ENCODE measurements at regions not wholly inside any gene's neighbourhood (a gene's known extent, or its start where the extent isn't known, plus 50 kb on each side); places are given as distances from the start of the nearest gene placed in this dataset.
A peak's percentile ranks its signal among the peaks of the same experiment; 100 is the strongest.

GRCh38 chr6:164528539-164528938 is 780.9 kb downstream of the C6orf118 start:
- Histone ChIP-seq H3K4me3 (ENCODE audit: low read depth, low read length) (no peak overlapping the region), H3K36me3 (ENCODE audit: control insufficient read depth, insufficient read depth, low read length) (no peaks in the 10 kb centered on the region), H3K9me3 (ENCODE audit: control insufficient read depth, insufficient read depth, low read depth, low read length) (peaks cover 28% of the 10 kb centered on the region), H3K4me1 (ENCODE audit: control insufficient read depth, insufficient read depth, low read length) (no peaks in the 10 kb centered on the region), H3K27me3 (ENCODE audit: control insufficient read depth, insufficient read depth, low read length) (no peaks in the 10 kb centered on the region), H3K9ac (ENCODE audit: low read length) (no peak overlapping the region), H3K27ac (ENCODE audit: low read depth, low read length) (no peak overlapping the region)

DNA sequence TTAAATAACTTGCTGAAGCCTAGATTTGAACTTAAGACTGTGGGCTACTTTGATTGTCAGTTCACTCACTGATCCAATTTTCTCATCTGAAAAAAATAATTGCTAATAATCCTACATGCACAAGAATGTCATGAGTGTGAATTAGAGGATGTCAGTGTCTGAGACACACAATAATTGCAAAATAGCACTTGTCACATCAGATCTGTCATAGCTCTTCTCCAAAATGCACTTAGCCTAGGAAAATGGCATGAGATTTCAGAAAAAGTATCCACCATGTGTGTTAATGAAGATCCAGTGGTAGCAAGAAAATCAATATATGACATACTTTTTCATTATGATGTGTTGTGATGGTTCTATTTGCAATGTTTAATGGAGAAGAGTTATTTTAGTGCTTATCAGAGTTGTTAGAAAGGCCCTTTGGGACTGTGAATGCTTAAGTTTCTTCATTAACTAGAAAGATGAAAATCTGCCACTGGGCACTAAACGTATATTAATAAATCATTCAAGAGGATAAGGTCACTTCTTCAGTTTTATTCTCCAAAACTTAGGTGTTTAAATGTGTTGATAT is 786.2 kb downstream of the C6orf118 start:
- Histone ChIP-seq H3K36me3 (ENCODE audit: control insufficient read depth, insufficient read depth, low read length) (no peaks in the 10 kb centered on the region), H3K27ac (ENCODE audit: low read depth, low read length) (no peak overlapping the region), H3K4me1 (ENCODE audit: control insufficient read depth, insufficient read depth, low read length) (no peaks in the 10 kb centered on the region), H3K27me3 (ENCODE audit: control insufficient read depth, insufficient read depth, low read length) (no peaks in the 10 kb centered on the region), H3K9me3 (ENCODE audit: control insufficient read depth, insufficient read depth, low read depth, low read length) (peaks cover 44% of the 10 kb centered on the region), H3K4me3 (ENCODE audit: low read depth, low read length) (no peak overlapping the region), H3K9ac (ENCODE audit: low read length) (no peak overlapping the region)

- Histone ChIP-seq H3K36me3 (ENCODE audit: control insufficient read depth, insufficient read depth, low read length) (no peaks in the 10 kb centered on the region), H3K27me3 (ENCODE audit: control insufficient read depth, insufficient read depth, low read length) (no peaks in the 10 kb centered on the region), H3K9ac (ENCODE audit: low read length) (no peak overlapping the region), H3K27ac (ENCODE audit: low read depth, low read length) (no peak overlapping the region), H3K9me3 (ENCODE audit: control insufficient read depth, insufficient read depth, low read depth, low read length) (peaks cover 32% of the 10 kb centered on the region), H3K4me1 (ENCODE audit: control insufficient read depth, insufficient read depth, low read length) (no peaks in the 10 kb centered on the region), H3K4me3 (ENCODE audit: low read depth, low read length) (no peak overlapping the region)
These were observed 788.5 kb downstream of the C6orf118 start for GRCh38 chr6:164520916-164521315.

GRCh38 chr6:164507206-164507940 is 802.0 kb downstream of the C6orf118 start:
- no peaks in the 10 kb centered on the region for H3K36me3 ChIP-seq (ENCODE audit: control insufficient read depth, insufficient read depth, low read length)
- no peak overlapping the region for H3K27ac ChIP-seq (ENCODE audit: low read depth, low read length)
- no peaks in the 10 kb centered on the region for H3K4me1 ChIP-seq (ENCODE audit: control insufficient read depth, insufficient read depth, low read length)
- no peak overlapping the region for H3K4me3 ChIP-seq (ENCODE audit: low read depth, low read length)
- no peaks in the 10 kb centered on the region for H3K9me3 ChIP-seq (ENCODE audit: control insufficient read depth, insufficient read depth, low read depth, low read length)
- H3K9ac ChIP-seq (ENCODE audit: low read length) = no peak overlapping the region
- H3K27me3 ChIP-seq (ENCODE audit: control insufficient read depth, insufficient read depth, low read length) = no peaks in the 10 kb centered on the region

DNA sequence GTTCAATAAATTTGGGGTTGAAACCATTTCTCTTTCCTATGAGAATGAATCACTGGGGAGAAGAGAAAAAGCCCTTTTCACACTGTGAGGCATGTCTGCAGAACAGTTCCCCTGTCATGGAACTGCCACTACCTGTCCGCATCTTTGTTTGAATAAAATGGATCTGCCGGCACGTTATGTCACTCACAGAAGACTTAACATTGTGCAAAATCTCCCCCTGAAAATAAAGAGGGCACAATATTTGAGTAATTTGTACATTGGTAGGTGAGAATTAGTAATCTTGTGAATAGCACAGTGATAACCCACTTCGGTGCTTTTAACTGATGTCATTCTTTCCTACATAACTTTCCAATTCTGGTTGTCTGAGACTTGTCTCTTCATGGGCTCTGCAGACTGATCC is 804.0 kb downstream of the C6orf118 start:
- H3K27me3 ChIP-seq (ENCODE audit: control insufficient read depth, insufficient read depth, low read length) = no peaks in the 10 kb centered on the region
- H3K9me3 ChIP-seq (ENCODE audit: control insufficient read depth, insufficient read depth, low read depth, low read length) = no peaks in the 10 kb centered on the region
- no peak overlapping the region for H3K9ac ChIP-seq (ENCODE audit: low read length)
- H3K4me1 ChIP-seq (ENCODE audit: control insufficient read depth, insufficient read depth, low read length) = no peaks in the 10 kb centered on the region
- H3K4me3 ChIP-seq (ENCODE audit: low read depth, low read length) = no peak overlapping the region
- no peak overlapping the region for H3K27ac ChIP-seq (ENCODE audit: low read depth, low read length)
- H3K36me3 ChIP-seq (ENCODE audit: control insufficient read depth, insufficient read depth, low read length) = no peaks in the 10 kb centered on the region

DNA sequence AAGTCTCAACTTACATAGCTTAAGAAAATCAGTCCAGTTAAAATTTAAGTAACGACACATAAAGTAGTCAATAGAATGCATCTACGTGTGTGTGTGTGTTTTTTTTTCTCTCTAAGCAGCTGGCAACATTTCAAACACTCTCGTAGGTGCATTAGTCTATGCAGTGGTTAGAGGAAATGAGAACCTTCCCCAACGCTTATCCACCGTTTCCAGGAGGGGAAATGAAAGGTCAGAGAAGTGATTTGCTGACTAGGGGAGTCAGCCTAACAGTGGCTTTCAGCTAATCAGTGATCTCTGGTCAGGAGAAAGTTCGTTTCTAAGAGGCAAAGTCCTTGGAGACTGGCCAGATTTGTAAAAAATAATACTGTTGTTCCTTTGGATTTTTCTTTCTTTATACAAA is 806.6 kb downstream of the C6orf118 start:
- Histone ChIP-seq H3K36me3 (ENCODE audit: control insufficient read depth, insufficient read depth, low read length) (no peaks in the 10 kb centered on the region), H3K4me1 (ENCODE audit: control insufficient read depth, insufficient read depth, low read length) (no peaks in the 10 kb centered on the region), H3K9ac (ENCODE audit: low read length) (no peak overlapping the region), H3K4me3 (ENCODE audit: low read depth, low read length) (no peak overlapping the region), H3K27me3 (ENCODE audit: control insufficient read depth, insufficient read depth, low read length) (no peaks in the 10 kb centered on the region), H3K9me3 (ENCODE audit: control insufficient read depth, insufficient read depth, low read depth, low read length) (no peaks in the 10 kb centered on the region), H3K27ac (ENCODE audit: low read depth, low read length) (no peak overlapping the region)

DNA sequence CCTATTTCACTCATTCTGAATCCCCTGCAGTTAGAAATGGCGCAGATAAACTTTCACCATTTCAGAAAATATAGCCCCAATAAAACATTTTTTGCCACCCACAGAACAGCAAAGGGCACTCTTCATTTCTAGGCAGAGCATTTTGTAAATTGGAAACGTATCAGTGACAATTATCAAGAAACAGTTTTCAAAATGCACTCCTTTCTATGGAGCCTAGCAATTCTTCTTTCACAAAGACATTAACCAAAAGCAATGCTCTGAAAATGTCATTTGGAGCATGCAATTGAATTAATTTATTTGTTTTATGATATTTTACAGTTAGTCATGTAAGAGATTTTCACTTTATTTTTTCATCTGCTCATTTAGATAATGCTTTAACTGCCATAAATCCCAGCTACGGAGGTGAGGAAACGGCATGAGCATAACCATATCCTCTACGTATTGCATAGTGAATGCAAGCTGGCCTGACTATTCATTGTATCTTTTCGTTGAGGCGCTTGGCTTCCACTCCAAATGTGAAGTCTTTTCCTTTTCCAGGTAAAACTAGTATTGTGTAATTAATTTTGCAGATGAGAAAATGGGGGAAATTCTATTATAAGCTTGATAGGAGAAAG is 813.4 kb downstream of the C6orf118 start:
- Histone ChIP-seq H3K4me3 (ENCODE audit: low read depth, low read length) (no peak overlapping the region), H3K9me3 (ENCODE audit: control insufficient read depth, insufficient read depth, low read depth, low read length) (peaks cover 1% of the 10 kb centered on the region), H3K9ac (ENCODE audit: low read length) (no peak overlapping the region), H3K27me3 (ENCODE audit: control insufficient read depth, insufficient read depth, low read length) (no peaks in the 10 kb centered on the region), H3K36me3 (ENCODE audit: control insufficient read depth, insufficient read depth, low read length) (no peaks in the 10 kb centered on the region), H3K4me1 (ENCODE audit: control insufficient read depth, insufficient read depth, low read length) (no peaks in the 10 kb centered on the region), H3K27ac (ENCODE audit: low read depth, low read length) (no peak overlapping the region)

GRCh38 chr6:164478426-164478825 is 831.0 kb downstream of the C6orf118 start:
- H3K27ac ChIP-seq (ENCODE audit: low read depth, low read length) = peak overlapping the region; percentile 58
- H3K4me3 ChIP-seq (ENCODE audit: low read depth, low read length) = no peak overlapping the region; the same call in 1 of the 2 replicates
- H3K36me3 ChIP-seq (ENCODE audit: control insufficient read depth, insufficient read depth, low read length) = no peaks in the 10 kb centered on the region
- no peaks in the 10 kb centered on the region for H3K27me3 ChIP-seq (ENCODE audit: control insufficient read depth, insufficient read depth, low read length)
- peaks cover 14% of the 10 kb centered on the region for H3K9me3 ChIP-seq (ENCODE audit: control insufficient read depth, insufficient read depth, low read depth, low read length)
- H3K9ac ChIP-seq (ENCODE audit: low read length) = no peak overlapping the region
- H3K4me1 ChIP-seq (ENCODE audit: control insufficient read depth, insufficient read depth, low read length) = peaks cover 14% of the 10 kb centered on the region; the same call in 1 of the 2 replicates

DNA sequence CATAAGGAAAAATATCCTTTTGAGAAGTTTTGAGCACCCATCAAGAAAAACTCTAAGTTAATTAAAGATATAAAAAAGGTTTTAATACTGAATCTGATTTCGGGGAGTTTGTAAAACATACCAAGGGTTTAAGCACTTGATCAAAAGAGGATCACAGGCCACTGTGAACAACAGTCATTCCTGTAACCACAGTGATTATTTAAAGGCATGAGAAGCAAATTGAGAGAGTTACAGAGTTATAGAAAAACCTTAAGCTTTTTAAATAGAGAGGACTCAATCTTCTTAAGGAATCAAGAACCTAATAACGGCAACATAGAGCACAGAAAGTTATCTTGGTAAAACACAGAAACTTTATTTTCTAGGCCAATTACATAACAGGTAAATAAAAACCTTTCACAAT is 831.6 kb downstream of the C6orf118 start:
- no peaks in the 10 kb centered on the region for H3K36me3 ChIP-seq (ENCODE audit: control insufficient read depth, insufficient read depth, low read length)
- H3K27me3 ChIP-seq (ENCODE audit: control insufficient read depth, insufficient read depth, low read length) = no peaks in the 10 kb centered on the region
- H3K9ac ChIP-seq (ENCODE audit: low read length) = no peak overlapping the region
- no peak overlapping the region for H3K4me3 ChIP-seq (ENCODE audit: low read depth, low read length)
- H3K9me3 ChIP-seq (ENCODE audit: control insufficient read depth, insufficient read depth, low read depth, low read length) = peaks cover 8% of the 10 kb centered on the region
- H3K4me1 ChIP-seq (ENCODE audit: control insufficient read depth, insufficient read depth, low read length) = peaks cover 14% of the 10 kb centered on the region; the same call in 1 of the 2 replicates
- H3K27ac ChIP-seq (ENCODE audit: low read depth, low read length) = peak overlapping the region; percentile 58

GRCh38 chr6:164477101-164477500 is 832.3 kb downstream of the C6orf118 start:
- H3K4me1 ChIP-seq (ENCODE audit: control insufficient read depth, insufficient read depth, low read length) = peaks cover 14% of the 10 kb centered on the region; the same call in 1 of the 2 replicates
- peaks cover 2% of the 10 kb centered on the region for H3K9me3 ChIP-seq (ENCODE audit: control insufficient read depth, insufficient read depth, low read depth, low read length)
- no peak overlapping the region for H3K27ac ChIP-seq (ENCODE audit: low read depth, low read length)
- no peak overlapping the region for H3K9ac ChIP-seq (ENCODE audit: low read length)
- H3K4me3 ChIP-seq (ENCODE audit: low read depth, low read length) = no peak overlapping the region
- H3K36me3 ChIP-seq (ENCODE audit: control insufficient read depth, insufficient read depth, low read length) = no peaks in the 10 kb centered on the region
- no peaks in the 10 kb centered on the region for H3K27me3 ChIP-seq (ENCODE audit: control insufficient read depth, insufficient read depth, low read length)

- Histone ChIP-seq H3K4me3 (ENCODE audit: low read depth, low read length) (no peak overlapping the region), H3K36me3 (ENCODE audit: control insufficient read depth, insufficient read depth, low read length) (no peaks in the 10 kb centered on the region), H3K4me1 (ENCODE audit: control insufficient read depth, insufficient read depth, low read length) (no peaks in the 10 kb centered on the region), H3K9ac (ENCODE audit: low read length) (no peak overlapping the region), H3K9me3 (ENCODE audit: control insufficient read depth, insufficient read depth, low read depth, low read length) (no peaks in the 10 kb centered on the region), H3K27me3 (ENCODE audit: control insufficient read depth, insufficient read depth, low read length) (no peaks in the 10 kb centered on the region), H3K27ac (ENCODE audit: low read depth, low read length) (no peak overlapping the region)
These were observed 840.0 kb downstream of the C6orf118 start for GRCh38 chr6:164469276-164469949.
